HG02870 (cell line): ENCODE measurements at regions not wholly inside any gene's neighbourhood (a gene's known extent, or its start where the extent isn't known, plus 50 kb on each side); places are given as distances from the start of the nearest gene placed in this dataset.

Source experiments
- ATAC-seq: cut with Tn5 transposase; IDR thresholded peaks from one replicate; pipeline ENCODE4 v1.9.1; 2021; ENCODE audit warnings: mild to moderate bottlenecking, moderate library complexity; ENCODE audit not compliant: unreplicated experiment

DNA sequence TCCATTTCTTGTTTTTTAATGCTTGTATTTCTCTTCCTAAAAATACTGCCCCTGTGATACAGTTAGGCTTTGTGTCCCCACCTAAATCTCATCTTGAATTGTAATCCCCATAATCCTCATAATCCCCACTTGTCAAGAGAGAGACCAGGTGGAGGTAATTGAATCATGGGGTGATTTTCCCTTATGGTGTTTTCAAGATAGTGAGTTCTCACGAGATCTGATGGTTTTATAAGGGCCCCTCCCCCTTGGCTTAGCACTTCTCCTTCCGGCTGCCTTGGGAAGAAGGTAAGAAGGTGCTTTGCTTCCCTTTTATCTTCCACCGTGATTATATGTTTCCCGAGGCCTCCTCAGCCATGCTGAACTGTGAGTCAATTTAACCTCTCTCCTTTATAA is 227.4 kb downstream of the MAN2A1 start:
- ATAC-seq: no peak

DNA sequence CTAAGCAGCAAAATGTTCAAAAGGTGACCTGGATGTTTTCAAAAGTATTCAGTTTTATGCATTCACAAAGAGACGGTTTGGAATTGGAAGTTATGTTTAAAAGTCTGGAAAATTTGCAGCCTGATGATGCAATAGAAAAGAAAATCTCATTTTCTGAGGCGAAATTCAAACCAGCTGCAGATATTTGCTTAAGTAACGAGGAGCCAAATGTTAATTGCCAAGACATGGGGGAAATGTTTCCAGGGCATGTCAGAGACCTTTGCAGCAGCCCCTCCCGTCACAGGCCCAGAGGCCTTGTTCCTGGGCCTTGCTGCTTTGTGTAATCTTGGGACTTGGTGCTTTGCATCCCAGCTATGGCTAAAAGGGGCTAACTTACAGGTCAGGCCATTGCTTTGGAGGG is 228.2 kb downstream of the MAN2A1 start:
- ATAC-seq: no peak

DNA sequence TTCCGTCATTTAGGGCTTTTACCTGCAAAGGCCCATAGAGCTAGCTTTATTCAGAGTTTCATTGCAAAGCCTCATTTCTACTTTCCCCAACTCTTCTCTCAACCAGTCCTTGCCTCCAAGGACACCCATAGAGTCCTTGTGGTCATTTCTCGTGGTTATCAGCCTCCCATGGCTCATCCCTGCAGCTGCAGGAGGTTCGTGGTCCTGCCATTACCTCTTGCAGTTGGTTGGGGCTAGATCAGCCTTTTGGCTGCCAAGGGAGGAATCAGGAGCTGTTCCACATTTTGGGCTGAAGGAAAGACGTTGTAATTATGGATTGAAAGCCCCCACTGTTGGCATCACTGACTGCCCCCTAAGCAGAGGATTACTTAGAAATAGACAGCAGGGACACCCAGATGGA is 231.0 kb downstream of the MAN2A1 start:
- ATAC-seq: no peak

DNA sequence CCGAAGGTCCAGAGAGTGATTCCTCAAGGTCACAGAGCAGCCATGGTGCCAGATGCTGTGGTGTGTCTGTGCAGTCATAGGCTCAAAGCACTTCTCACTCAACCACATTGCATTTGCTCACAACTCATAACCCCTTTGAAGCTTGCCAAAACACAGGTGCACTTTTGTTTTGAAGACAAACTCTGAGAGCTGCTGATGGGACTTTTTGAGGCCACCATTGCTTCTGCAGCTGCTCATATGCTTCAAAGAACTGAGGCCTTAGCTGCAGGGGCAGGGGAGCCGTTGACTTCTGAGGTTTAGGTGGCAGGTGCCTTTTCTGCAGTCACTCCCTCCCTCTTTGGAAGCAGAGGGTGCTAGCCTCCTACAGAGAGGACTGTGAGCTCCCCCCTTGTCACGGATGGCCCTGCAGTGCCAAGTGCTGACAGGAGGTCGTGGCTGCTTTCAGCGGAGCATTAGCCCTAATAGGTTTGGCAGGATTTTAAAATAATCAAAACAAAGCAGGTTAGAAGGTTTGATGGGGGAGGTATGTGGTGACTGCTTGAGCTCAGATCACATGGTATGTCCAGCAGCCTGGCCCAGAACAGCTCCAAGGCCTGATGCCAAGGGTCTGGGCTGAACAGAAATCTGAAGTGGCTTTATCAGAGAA is 232.1 kb downstream of the MAN2A1 start:
- peak; percentile 68 for ATAC-seq

DNA sequence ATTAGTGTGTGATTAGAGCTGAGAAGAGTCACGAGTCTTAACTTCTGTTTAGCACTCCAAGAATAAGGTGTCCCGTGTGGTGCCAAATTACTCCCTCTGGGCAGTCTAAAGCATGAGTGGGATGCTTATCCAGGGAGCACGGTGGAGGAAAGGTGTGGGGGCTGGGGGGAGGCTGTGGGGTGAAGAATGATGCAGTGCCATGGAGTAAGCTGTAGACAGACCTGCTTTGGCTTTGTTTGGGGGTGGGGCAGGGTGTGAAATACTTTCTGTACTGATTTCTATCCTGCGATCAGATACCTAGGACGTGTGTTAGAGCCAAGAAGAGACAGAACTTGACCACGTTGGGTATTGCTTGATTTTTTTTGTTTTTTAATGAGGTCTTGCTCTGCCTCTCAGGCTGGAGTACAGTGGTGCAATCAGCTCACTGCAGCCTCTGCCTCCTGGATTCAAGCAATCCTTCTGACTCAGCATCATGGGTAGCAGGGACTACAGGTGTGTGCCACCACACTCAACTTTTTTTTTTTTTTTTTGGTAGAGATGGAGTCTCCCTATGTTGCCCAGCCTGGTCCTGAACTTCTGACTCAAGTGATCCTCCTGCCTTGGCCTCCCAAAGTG is 232.8 kb downstream of the MAN2A1 start:
- no peak for ATAC-seq

DNA sequence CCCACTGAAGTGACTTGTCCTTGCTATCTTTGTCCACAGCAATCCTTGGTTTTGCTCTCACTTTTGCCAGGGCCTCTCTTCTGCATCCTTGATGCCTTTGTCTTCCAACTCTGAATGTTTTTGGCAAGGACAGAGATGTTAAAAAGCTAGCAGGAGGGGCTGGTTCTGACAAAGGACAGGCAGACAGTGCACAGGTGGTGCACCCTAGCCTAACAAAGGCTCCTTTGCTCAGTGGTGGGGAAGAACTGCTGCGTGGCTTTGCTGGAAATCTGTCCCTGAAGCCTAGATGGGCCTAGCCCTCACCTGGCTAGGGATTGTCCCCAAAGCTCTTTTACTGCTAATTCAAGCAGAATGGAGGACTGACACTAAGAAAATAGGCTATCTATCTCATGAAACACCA is 233.5 kb downstream of the MAN2A1 start:
- no peak for ATAC-seq

DNA sequence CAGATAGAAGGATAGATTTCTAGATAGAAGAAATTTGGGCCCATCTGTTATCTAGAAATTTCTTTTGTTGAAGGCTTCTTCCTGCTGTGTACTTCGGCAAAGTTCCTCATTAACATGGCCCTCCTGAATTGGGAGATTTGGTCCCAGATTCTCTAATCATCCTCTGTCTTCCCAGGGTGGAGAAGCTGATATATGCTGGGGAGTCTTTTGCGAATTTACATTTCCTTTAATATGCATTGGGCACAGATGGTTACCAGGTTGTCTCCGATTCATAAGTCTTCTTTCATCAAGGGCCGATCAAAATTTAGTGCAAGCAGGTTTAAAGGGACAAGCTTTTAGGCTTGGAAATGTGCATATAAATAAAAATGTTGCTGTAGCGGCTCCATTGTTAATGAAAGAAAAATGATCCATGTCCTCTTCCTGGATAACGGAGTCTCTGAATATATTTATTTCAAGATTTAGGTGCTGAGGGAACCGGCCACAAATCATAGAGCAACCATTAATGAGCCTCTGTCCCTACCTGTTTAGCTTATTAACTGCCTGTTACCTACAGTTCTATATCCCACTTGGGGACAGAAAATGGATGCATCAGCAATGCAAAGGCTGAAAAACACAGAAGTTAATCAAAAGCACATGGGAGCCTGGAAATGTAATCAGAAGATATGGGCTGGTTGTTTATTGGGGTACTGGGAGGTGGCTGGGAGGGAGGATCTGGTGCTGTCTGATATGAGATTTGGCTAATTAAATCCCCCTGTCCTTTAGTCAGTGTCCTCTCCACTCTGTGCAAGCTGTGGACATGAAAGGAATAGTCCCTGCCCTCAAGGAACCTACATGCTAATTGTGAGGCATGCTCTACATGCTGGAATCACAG is 234.7 kb downstream of the MAN2A1 start:
- no peak for ATAC-seq

DNA sequence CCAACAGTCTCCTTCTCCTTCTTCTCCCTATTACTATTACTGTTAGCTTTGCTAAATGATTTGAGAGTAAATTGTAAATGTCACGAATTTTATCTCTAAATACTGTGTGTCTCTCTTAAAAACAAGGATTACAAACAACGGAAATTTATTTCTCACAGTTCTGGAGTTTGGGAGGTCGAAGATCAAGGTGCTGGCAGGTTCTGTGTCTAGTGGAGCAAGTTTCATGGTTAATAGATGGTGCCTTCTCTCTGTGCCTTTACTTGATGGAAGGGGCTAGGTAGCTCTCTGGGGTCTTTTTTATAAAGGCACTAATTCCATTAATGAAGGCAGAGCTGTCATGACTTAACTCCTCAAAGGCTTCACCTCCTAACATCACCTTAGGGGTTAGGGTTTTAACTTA is 237.9 kb downstream of the MAN2A1 start:
- ATAC-seq: no peak

DNA sequence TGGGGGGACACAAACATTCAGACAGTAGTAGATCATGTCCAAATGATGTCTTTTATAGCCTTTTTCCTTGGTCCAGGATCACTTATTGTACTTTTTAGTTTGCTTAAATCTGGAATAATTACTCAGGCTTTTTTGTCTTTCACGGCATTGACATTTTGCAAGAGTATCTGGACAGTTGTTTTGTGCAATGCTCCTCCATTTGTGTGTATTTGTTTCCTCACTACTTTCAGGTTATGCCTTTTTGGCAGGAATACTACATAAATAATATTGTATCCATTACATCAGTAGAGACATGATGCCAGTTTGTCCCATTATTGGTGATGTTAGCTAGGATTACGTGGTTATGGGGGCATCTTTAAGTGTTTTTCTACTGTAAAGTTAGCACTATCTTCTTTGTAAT is 238.3 kb downstream of the MAN2A1 start:
- no peak for ATAC-seq

DNA sequence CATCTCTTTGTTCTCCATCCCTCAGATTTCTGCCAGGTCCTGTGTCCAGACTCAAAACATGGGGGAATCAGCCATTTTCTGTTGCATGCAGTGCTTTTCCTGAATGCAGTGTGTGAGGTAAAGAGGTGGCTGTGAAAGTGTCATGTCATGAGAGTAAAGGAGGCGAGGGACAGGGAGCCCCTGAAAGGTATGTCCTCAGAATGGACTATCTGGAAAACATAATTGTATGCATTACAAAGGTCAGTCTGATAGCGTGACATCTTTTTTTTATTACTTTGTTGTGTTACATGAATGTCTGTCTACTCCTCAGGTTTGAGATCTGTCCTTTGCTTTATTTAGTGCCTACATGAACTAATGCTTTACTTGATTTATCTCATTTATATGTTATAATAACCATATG is 239.1 kb downstream of the MAN2A1 start:
- ATAC-seq: no peak

DNA sequence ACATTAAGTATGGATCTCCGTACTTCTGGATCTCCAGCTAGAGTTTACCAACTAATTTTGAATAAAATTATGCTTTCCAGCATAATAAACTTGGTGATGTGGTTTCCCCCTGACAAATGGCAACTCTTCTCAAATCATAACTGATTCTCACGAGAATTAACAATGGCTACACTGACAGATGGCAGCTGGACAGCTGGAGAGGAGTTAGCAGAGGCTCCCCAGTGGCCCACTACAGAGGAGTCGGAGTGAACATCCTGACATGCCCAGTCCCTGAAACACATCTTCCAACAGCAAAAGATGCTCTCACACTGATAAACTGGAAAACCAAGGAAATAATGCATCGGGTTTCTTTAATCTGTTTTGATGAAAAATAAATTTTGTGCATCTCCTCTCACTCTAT is 239.6 kb downstream of the MAN2A1 start:
- ATAC-seq: no peak

DNA sequence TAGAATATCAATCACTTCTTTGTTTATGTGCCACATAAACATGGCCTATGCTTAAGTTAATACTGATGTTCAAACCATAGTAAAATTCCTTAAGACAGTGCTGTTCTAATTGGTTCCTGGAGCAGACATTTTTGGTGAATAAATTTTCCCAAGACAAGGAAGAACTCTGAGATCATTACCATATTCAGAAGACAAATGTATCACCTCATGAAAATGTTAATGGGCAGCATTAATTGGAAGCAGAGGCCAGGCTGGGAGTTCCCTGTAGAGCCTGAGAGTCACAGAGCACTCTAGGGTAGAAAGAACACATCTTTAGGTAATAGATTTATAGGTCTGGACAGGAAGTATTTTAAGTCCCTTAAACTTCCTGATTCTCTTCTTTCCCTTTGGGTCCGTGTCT is 240.2 kb downstream of the MAN2A1 start:
- no peak for ATAC-seq

DNA sequence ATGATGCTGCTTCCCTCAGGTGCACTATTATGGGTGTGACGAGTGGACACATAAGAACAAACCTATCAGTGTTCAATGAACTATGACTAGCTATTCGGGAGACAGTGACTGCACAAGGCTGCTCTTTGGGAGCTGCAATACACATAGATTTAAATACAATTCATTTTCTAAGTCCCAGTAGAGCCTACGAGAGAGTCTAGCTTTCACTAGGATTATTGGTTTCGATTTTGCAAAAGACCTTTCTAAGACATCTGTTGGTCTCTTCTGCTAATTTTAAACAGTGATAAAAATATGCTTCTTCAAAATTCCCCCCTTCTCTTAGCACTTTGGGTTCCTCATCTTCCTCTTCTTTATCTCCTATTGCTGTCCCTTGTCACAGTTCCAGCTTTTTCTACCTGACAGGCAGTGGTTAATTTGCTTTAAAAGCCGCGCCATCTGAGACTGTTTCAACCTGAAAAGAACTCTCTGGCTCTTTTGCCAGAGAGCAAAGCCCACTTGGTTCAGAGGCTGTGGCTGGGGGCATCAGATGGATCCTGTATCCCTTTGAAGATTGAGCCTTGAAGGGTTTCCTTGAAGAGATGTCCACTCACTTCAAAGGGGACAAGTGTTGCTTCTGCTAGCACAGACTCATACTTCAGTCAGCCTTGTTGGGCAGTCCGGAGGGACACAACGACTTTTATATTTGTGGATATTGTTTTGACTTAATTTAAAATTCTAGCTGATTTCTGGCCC is 241.5 kb downstream of the MAN2A1 start:
- ATAC-seq: no peak

DNA sequence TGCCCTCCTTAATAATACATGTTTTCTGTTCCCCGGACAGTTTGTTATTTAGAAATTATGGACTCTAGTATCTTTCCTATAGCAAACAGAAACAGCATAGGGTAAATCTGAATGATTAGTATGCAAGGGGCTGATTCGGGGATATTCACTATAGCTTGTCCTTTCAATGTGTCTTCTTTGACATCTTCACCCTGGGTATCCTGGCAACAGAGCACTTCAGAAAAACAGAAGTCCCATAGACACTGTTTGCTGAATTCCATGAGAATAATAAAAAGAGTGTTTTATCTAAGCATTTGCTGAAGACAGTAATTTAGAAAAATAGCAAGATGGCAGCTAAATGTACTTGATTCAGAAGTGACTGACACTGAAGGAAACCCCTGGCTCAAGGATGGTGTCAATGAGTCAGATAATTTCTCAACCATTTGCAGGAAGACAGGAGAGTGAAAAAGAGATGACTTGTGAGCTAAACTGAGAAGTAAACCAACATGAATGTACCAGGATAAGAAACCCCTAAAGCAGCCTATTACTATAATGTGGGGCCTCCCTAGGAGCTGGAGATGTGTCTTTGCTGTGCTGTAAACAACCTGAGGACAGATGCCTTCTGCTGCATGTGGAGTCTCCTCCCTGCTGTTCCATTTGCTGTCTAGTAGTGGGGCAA is 246.2 kb downstream of the MAN2A1 start:
- ATAC-seq: no peak

DNA sequence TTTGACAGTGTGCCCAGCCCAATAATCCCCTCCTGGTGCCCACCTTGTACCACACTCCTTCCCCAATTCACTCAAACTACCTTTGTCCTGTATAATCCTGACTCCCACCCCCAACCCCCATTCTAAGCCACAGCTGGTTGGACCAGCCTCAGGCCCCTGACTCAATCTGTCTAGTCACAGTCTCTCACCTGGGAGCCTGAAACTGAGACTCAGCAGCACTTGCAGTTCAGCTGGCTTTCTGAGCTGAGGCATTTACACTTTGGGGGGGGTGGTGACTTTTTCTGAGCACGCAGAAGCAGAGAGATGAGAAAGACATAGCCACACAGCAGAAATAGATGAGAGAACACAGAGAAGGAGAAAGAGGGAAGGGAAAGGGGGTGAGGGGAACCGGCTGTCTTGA is 247.3 kb downstream of the MAN2A1 start:
- ATAC-seq: peak; percentile 94

DNA sequence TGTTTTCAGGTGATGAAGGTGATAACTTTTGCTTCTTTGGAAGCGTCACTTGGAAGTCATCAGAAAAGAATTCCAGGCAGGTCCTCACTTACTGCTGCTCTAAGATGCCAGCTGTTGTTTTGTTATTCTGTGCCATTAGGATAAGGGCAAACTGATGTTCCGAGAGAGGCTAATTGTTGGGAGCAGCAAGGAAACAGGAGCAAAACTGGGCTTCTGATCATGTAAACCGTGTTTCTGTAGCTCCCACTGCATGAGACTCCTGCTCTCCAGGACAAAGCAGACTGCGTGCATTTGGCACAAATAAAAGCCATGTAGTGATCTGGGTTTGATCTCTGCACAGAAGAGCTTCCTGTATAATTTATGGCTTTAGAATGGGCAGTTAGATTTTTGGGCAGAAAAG is 248.2 kb downstream of the MAN2A1 start:
- ATAC-seq: no peak

DNA sequence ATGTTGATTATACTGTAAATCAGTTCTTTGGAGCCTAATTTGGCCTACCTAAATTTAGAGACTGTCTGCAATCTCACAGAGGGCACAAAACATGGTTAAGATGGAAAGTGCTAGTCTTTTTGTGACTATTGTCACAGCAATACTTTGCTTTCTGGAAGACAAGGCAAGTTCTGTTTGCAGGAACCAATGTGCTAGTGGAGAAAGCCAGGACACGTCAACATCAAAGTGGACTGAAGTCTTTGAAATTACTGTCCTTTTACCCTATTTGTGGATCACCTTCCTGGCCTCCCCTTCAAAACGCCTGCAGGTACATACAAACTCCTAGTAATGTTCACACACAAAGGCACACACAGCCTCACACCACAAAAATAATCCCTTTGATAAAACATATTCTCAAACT is 248.7 kb downstream of the MAN2A1 start:
- no peak for ATAC-seq

DNA sequence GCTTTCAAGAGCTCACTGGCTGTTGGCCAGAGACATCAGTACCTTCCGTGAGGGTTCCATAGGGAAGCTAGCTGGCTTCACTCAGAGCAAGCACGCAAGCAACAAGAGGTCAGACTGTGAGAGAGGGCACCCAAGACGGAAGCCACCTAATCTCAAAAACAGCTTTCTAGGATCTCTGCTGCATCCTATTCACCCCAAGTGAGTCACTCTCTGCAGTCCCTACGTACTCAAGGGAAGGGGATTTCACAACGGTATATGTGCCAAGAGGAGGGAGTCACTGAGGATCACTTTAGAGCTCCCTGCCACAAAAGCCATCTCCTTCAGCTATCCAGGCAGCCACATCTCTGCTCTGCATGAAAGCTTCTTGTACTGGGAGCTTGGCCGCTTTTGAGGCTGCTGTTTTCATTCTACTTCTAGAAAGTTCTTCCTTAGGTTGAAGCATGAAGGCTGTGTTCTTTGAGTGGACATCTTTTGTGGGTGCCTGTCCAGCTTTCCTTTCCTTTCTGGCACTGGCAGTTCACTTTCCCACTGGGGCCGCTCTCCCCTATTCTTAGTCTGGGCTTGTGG is 249.5 kb downstream of the MAN2A1 start:
- no peak for ATAC-seq

DNA sequence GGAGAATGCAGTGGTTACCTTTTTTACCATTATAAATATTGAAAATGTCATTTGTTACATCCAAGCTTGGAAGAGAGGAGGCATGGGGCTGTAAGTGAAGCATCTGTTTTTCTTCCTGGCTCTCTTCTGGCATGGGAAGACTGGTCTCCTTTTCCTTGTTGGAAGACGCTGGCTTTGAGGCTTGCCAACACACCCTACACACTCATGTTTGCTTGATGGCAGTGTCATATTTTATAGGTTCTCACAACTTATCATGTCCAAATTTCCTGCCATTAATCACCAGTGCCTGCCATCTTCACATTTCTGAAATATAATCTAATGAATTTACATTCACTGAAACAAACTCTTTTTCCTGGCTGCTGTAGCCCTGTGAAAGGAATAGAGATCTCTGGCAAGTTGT is 252.9 kb downstream of the MAN2A1 start:
- ATAC-seq: no peak

DNA sequence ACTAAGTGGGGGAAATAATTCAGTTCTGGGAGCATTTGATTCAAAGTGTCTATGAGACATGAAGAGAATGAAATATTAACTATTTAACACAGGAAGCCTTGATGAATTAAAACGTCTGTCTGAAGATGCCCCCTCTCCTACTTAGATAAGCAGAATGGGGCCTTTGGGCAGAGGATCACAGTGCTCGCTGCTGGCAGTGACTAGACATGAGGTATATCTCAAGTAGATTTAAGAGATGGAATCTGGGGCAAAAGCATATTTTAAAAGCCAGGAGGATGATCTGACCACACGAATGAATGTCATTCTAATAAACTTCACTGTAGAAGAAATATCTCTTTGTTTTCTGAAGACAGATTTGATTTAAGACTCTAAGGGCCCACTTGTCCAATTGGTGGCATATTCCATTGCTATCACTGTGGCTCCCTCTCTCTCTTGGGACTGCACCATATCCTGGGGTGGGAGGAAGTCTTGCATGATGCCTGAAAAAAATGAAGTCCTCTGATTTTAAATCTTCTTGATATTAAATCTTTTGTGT is 254.0 kb downstream of the MAN2A1 start:
- no peak for ATAC-seq
